Spleen (tissue), 7 donors: ENCODE measurements at regions not wholly inside any gene's neighbourhood (a gene's known extent, or its start where the extent isn't known, plus 50 kb on each side); places are given as distances from the start of the nearest gene placed in this dataset.

Source experiments
- POLR2A ChIP-seq, 3 donors: fragments of 450-650 bp; IDR thresholded peaks; one replicate each; pipeline ENCODE4 v1.5.1; 2017; ENCODE audit warnings: antibody characterized with exemption in 3 of 3, mild to moderate bottlenecking in 1 of 3
- POLR2AphosphoS5 ChIP-seq, 3 donors: sonication (generic); formaldehyde crosslinking; IDR thresholded peaks; one replicate each; pipeline ENCODE4 v1.5.1; 2017; ENCODE audit warnings: antibody characterized with exemption in 3 of 3
- TF ChIP-seq, protein P1 (sequence below), 11 experiments: fragments of 200-600 bp in 7 of 11; fragments of 450-650 bp in 4 of 11; sonication (generic) in 4 of 11; IDR thresholded peaks in 8 of 11; conservative IDR thresholded peaks in 3 of 11; 1 replicate in 7 of 11; 2 replicates in 4 of 11; pipeline versions ENCODE4 v1.4.0 to v1.8.0; 2016 to 2021; ENCODE audit warnings: antibody characterized with exemption in 11 of 11, inconsistent platforms in 4 of 11, mild to moderate bottlenecking in 1 of 11
- donor health status: DM: no; HTN: no; CAD: no; lungs with moderate emphysema.
- donor health status: DM: no; HTN: no; CAD: no.
- donor health status: DM: no; HTN: no; CAD: no.

GRCh38 chr18:52001106-52001505 is 338.9 kb upstream of the DCC start:
- TF ChIP-seq, protein P1, sequence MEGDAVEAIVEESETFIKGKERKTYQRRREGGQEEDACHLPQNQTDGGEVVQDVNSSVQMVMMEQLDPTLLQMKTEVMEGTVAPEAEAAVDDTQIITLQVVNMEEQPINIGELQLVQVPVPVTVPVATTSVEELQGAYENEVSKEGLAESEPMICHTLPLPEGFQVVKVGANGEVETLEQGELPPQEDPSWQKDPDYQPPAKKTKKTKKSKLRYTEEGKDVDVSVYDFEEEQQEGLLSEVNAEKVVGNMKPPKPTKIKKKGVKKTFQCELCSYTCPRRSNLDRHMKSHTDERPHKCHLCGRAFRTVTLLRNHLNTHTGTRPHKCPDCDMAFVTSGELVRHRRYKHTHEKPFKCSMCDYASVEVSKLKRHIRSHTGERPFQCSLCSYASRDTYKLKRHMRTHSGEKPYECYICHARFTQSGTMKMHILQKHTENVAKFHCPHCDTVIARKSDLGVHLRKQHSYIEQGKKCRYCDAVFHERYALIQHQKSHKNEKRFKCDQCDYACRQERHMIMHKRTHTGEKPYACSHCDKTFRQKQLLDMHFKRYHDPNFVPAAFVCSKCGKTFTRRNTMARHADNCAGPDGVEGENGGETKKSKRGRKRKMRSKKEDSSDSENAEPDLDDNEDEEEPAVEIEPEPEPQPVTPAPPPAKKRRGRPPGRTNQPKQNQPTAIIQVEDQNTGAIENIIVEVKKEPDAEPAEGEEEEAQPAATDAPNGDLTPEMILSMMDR (IDR thresholded peaks at IDR 0.05 in 8 of 11, conservative IDR thresholded peaks at IDR 0.05 in 3 of 11), result no peak
- TF ChIP-seq POLR2A (IDR thresholded peaks at IDR 0.05) (no peak), POLR2AphosphoS5 (IDR thresholded peaks at IDR 0.05) (no peak)
